Mucosa of descending colon (tissue), 3 donors: ENCODE measurements at regions not wholly inside any gene's neighbourhood (a gene's known extent, or its start where the extent isn't known, plus 50 kb on each side); places are given as distances from the start of the nearest gene placed in this dataset.

ENCODE experiments used
- ATAC-seq: fragments of 200-7000 bp; cut with Tn5 transposase; one replicate; pipeline ENCODE4 v1.9.1; 2020; ENCODE audit warnings: mild to moderate bottlenecking, moderate library complexity
- DNase-seq, 3 donors: peaks; one replicate each; pipeline ENCODE4 v3.0.0-alpha.2; 2020
- H3K36me3 ChIP-seq: fragments of 200-600 bp; one replicate; pipeline ENCODE4 v1.8.0; 2021; ENCODE audit warnings: low read depth, mild to moderate bottlenecking
- H3K4me1 ChIP-seq: fragments of 200-600 bp; one replicate; pipeline ENCODE4 v1.8.0; 2021; ENCODE audit warnings: low read depth, mild to moderate bottlenecking
- H3K4me3 ChIP-seq: fragments of 200-600 bp; one replicate; pipeline ENCODE4 v1.8.0; 2021; ENCODE audit warnings: mild to moderate bottlenecking
- H3K9me3 ChIP-seq: fragments of 200-600 bp; one replicate; pipeline ENCODE4 v1.8.0; 2021; ENCODE audit warnings: mild to moderate bottlenecking
- CTCF ChIP-seq: fragments of 200-600 bp; IDR thresholded peaks from one replicate; pipeline ENCODE4 v1.8.0; 2022; ENCODE audit warnings: antibody characterized with exemption, mild to moderate bottlenecking
- intact Hi-C, 2 donors: fragments of 100-400 bp; cut with DNase I in 1 of 2; cut with micrococcal nuclease in 1 of 2; formaldehyde crosslinking; loops; one replicate each; pipeline versions ENCODE4 v1.11.0 to v1.11.1; 2022; cut with DNase I, micrococcal nuclease
- donor health status: DM: no; HTN: no; CAD: no; lungs with moderate emphysema.
- donor health status: DM: no; HTN: no; CAD: no.
- donor health status: DM: no; HTN: yes; CAD: no.

- intact Hi-C loops = no loop called here
- H3K36me3 ChIP-seq = no peaks in the 10 kb centered on the region
- ATAC-seq (no peak), DNase-seq (no peak)
- TF ChIP-seq CTCF = no peak
- H3K4me1 ChIP-seq = no peaks in the 10 kb centered on the region
- no peaks in the 10 kb centered on the region for H3K9me3 ChIP-seq
- no peak overlapping the region for H3K4me3 ChIP-seq
Observed at GRCh38 chr5:116853992-116854391, 279.4 kb upstream of the SEMA6A start.

- ATAC-seq (no peak), DNase-seq (no peak)
- intact Hi-C loops = no loop called here
- H3K4me1 ChIP-seq = no peaks in the 10 kb centered on the region
- H3K4me3 ChIP-seq = no peak overlapping the region
- H3K9me3 ChIP-seq = no peaks in the 10 kb centered on the region
- H3K36me3 ChIP-seq = no peaks in the 10 kb centered on the region
- TF ChIP-seq CTCF = no peak
Observed at GRCh38 chr5:116848954-116849581, 274.4 kb upstream of the SEMA6A start.

- Histone ChIP-seq H3K4me1 (no peaks in the 10 kb centered on the region), H3K9me3 (no peaks in the 10 kb centered on the region), H3K36me3 (no peaks in the 10 kb centered on the region), H3K4me3 (no peak overlapping the region)
- no peak for TF ChIP-seq CTCF
- ATAC-seq (peak; percentile 84), DNase-seq (peak in 1 of 3 donors; percentile 22)
- intact Hi-C loops = no loop called here
Observed at GRCh38 chr5:116847960-116848359, 273.3 kb upstream of the SEMA6A start.

- intact Hi-C loops = no loop called here
- H3K4me3 ChIP-seq = no peak overlapping the region
Observed at GRCh38 chr5:116844015-116844414, 269.4 kb upstream of the SEMA6A start.

GRCh38 chr5:116842514-116842961, 267.9 kb upstream of the SEMA6A start:
- intact Hi-C loops = no loop called here
- H3K4me3 ChIP-seq = no peak overlapping the region
- no peak for DNase-seq
- no peaks in the 10 kb centered on the region for H3K36me3 ChIP-seq
- no peaks in the 10 kb centered on the region for H3K9me3 ChIP-seq
- no peak for TF ChIP-seq CTCF
- peak; percentile 98 for ATAC-seq
- no peaks in the 10 kb centered on the region for H3K4me1 ChIP-seq

More at GRCh38 chr5:116844015-116844414, 269.4 kb upstream of the SEMA6A start:
- H3K4me1 ChIP-seq = no peaks in the 10 kb centered on the region
- no peak for TF ChIP-seq CTCF
- DNase-seq (no peak), ATAC-seq (no peak)
- no peaks in the 10 kb centered on the region for H3K9me3 ChIP-seq
- H3K36me3 ChIP-seq = no peaks in the 10 kb centered on the region

- Histone ChIP-seq H3K4me1 (no peaks in the 10 kb centered on the region), H3K4me3 (no peak overlapping the region), H3K36me3 (no peaks in the 10 kb centered on the region), H3K9me3 (no peaks in the 10 kb centered on the region)
- ATAC-seq = no peak
- TF ChIP-seq CTCF = no peak
- no peak for DNase-seq
- intact Hi-C loops = no loop called here
Observed at GRCh38 chr5:116841734-116842133, 267.1 kb upstream of the SEMA6A start.
